ENCODE measurements at regions not wholly inside any gene's neighbourhood (a gene's known extent, or its start where the extent isn't known, plus 50 kb on each side); places are given as distances from the start of the nearest gene placed in this dataset.

GRCh38 chr12:74981541-74981940 is 228.1 kb downstream of the KCNC2 start:
- H3K36me3 Mint-ChIP-seq (ENCODE audit: insufficient read depth), result no peaks in the 10 kb centered on the region
- H3K4me3 Mint-ChIP-seq (ENCODE audit: low read depth), result no peak overlapping the region
- H3K4me1 Mint-ChIP-seq (ENCODE audit: low read depth), result peaks cover 18% of the 10 kb centered on the region
- H3K27ac Mint-ChIP-seq, result no peak overlapping the region
- no peak for DNase-seq (ENCODE audit: low spot score, unreplicated experiment)
- H3K27me3 Mint-ChIP-seq, result no peaks in the 10 kb centered on the region
- no peak for TF ChIP-seq CTCF (IDR thresholded peaks at IDR 0.05; ENCODE audit: unreplicated experiment)
- H3K9me3 Mint-ChIP-seq (ENCODE audit: low read depth), result no peaks in the 10 kb centered on the region

GRCh38 chr12:74983917-74984316 is 225.7 kb downstream of the KCNC2 start:
- H3K36me3 Mint-ChIP-seq (ENCODE audit: insufficient read depth), result no peaks in the 10 kb centered on the region
- no peaks in the 10 kb centered on the region for H3K9me3 Mint-ChIP-seq (ENCODE audit: low read depth)
- H3K4me3 Mint-ChIP-seq (ENCODE audit: low read depth), result no peak overlapping the region
- TF ChIP-seq CTCF (IDR thresholded peaks at IDR 0.05; ENCODE audit: unreplicated experiment), result no peak
- H3K27ac Mint-ChIP-seq, result no peak overlapping the region
- peaks cover 18% of the 10 kb centered on the region for H3K4me1 Mint-ChIP-seq (ENCODE audit: low read depth)
- DNase-seq (ENCODE audit: low spot score, unreplicated experiment), result no peak
- H3K27me3 Mint-ChIP-seq, result no peaks in the 10 kb centered on the region

- no peak for DNase-seq (ENCODE audit: low spot score, unreplicated experiment)
- Mint-ChIP-seq H3K4me1 (ENCODE audit: low read depth) (peaks cover 18% of the 10 kb centered on the region), H3K9me3 (ENCODE audit: low read depth) (no peaks in the 10 kb centered on the region), H3K27me3 (no peaks in the 10 kb centered on the region), H3K27ac (no peak overlapping the region), H3K4me3 (ENCODE audit: low read depth) (no peak overlapping the region), H3K36me3 (ENCODE audit: insufficient read depth) (no peaks in the 10 kb centered on the region)
- no peak for TF ChIP-seq CTCF (IDR thresholded peaks at IDR 0.05; ENCODE audit: unreplicated experiment)
Measured at GRCh38 chr12:74984631-74985030, 225.0 kb downstream of the KCNC2 start.

GRCh38 chr12:74985293-74985985 is 224.2 kb downstream of the KCNC2 start:
- H3K9me3 Mint-ChIP-seq (ENCODE audit: low read depth), result no peaks in the 10 kb centered on the region
- no peak overlapping the region for H3K4me3 Mint-ChIP-seq (ENCODE audit: low read depth)
- H3K36me3 Mint-ChIP-seq (ENCODE audit: insufficient read depth), result no peaks in the 10 kb centered on the region
- DNase-seq (ENCODE audit: low spot score, unreplicated experiment), result no peak
- no peak for TF ChIP-seq CTCF (IDR thresholded peaks at IDR 0.05; ENCODE audit: unreplicated experiment)
- no peaks in the 10 kb centered on the region for H3K27me3 Mint-ChIP-seq
- H3K27ac Mint-ChIP-seq, result no peak overlapping the region
- H3K4me1 Mint-ChIP-seq (ENCODE audit: low read depth), result peaks cover 16% of the 10 kb centered on the region

- Mint-ChIP-seq H3K4me1 (ENCODE audit: low read depth) (peaks cover 11% of the 10 kb centered on the region), H3K36me3 (ENCODE audit: insufficient read depth) (no peaks in the 10 kb centered on the region), H3K27ac (no peak overlapping the region), H3K9me3 (ENCODE audit: low read depth) (no peaks in the 10 kb centered on the region), H3K4me3 (ENCODE audit: low read depth) (no peak overlapping the region), H3K27me3 (no peaks in the 10 kb centered on the region)
- no peak for DNase-seq (ENCODE audit: low spot score, unreplicated experiment)
- TF ChIP-seq CTCF (IDR thresholded peaks at IDR 0.05; ENCODE audit: unreplicated experiment), result no peak
Measured at GRCh38 chr12:74985986-74986319, 223.7 kb downstream of the KCNC2 start.
